ENCODE measurements at regions not wholly inside any gene's neighbourhood (a gene's known extent, or its start where the extent isn't known, plus 50 kb on each side); places are given as distances from the start of the nearest gene placed in this dataset.

GRCh38 chr6:90907931-90908655 is 321.2 kb upstream of the MAP3K7 start:
- TF ChIP-seq, protein P1, sequence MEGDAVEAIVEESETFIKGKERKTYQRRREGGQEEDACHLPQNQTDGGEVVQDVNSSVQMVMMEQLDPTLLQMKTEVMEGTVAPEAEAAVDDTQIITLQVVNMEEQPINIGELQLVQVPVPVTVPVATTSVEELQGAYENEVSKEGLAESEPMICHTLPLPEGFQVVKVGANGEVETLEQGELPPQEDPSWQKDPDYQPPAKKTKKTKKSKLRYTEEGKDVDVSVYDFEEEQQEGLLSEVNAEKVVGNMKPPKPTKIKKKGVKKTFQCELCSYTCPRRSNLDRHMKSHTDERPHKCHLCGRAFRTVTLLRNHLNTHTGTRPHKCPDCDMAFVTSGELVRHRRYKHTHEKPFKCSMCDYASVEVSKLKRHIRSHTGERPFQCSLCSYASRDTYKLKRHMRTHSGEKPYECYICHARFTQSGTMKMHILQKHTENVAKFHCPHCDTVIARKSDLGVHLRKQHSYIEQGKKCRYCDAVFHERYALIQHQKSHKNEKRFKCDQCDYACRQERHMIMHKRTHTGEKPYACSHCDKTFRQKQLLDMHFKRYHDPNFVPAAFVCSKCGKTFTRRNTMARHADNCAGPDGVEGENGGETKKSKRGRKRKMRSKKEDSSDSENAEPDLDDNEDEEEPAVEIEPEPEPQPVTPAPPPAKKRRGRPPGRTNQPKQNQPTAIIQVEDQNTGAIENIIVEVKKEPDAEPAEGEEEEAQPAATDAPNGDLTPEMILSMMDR (IDR thresholded peaks at IDR 0.05), result no peak
- no peak for TF ChIP-seq POLR2A (IDR thresholded peaks at IDR 0.05)
- H3K4me3 ChIP-seq (ENCODE audit: low read depth, poor library complexity, severe bottlenecking), result no peak overlapping the region
- no peak for DNase-seq (ENCODE audit: low spot score in 2 of 2)
- intact Hi-C loops (cut with DNase I; ENCODE audit: low total_unique reads), result no loop called here
- 48 to 55% methylated on average over 4 of the region's 4 CpGs for WGBS, 2 donors

GRCh38 chr6:90905351-90905750 is 318.5 kb upstream of the MAP3K7 start:
- intact Hi-C loops (cut with DNase I; ENCODE audit: low total_unique reads), result no loop called here
- no peak overlapping the region for H3K4me3 ChIP-seq (ENCODE audit: low read depth, poor library complexity, severe bottlenecking)
- TF ChIP-seq, protein P1 (IDR thresholded peaks at IDR 0.05), result no peak
- TF ChIP-seq POLR2A (IDR thresholded peaks at IDR 0.05), result no peak
- WGBS, 2 donors, result 50 to 56% methylated on average over 3 of the region's 3 CpGs
- no peak for DNase-seq (ENCODE audit: low spot score in 2 of 2)

- intact Hi-C loops (cut with DNase I; ENCODE audit: low total_unique reads), result no loop called here
- no peak for TF ChIP-seq POLR2A (IDR thresholded peaks at IDR 0.05)
- TF ChIP-seq, protein P1 (IDR thresholded peaks at IDR 0.05), result no peak
- no peak for DNase-seq (ENCODE audit: low spot score in 2 of 2)
- 85 to 95% methylated on average over 2 of the region's 2 CpGs for WGBS, 2 donors
- H3K4me3 ChIP-seq (ENCODE audit: low read depth, poor library complexity, severe bottlenecking), result no peak overlapping the region
Measured at GRCh38 chr6:90900034-90900433, 313.2 kb upstream of the MAP3K7 start.

GRCh38 chr6:90898763-90899162 is 311.9 kb upstream of the MAP3K7 start:
- intact Hi-C loops (cut with DNase I; ENCODE audit: low total_unique reads), result no loop called here
- no peak overlapping the region for H3K4me3 ChIP-seq (ENCODE audit: low read depth, poor library complexity, severe bottlenecking)
- no peak for DNase-seq (ENCODE audit: low spot score in 2 of 2)
- WGBS, 2 donors, result 88 to 97% methylated on average over 4 of the region's 4 CpGs
- TF ChIP-seq POLR2A (IDR thresholded peaks at IDR 0.05), result no peak
- TF ChIP-seq, protein P1 (IDR thresholded peaks at IDR 0.05), result no peak

GRCh38 chr6:90896075-90896547 is 309.2 kb upstream of the MAP3K7 start:
- no peak for DNase-seq (ENCODE audit: low spot score in 2 of 2)
- H3K4me3 ChIP-seq (ENCODE audit: low read depth, poor library complexity, severe bottlenecking), result no peak overlapping the region
- 56 to 60% methylated on average over 3 of the region's 3 CpGs for WGBS, 2 donors
- no peak for TF ChIP-seq POLR2A (IDR thresholded peaks at IDR 0.05)
- TF ChIP-seq, protein P1 (IDR thresholded peaks at IDR 0.05), result no peak
- intact Hi-C loops (cut with DNase I; ENCODE audit: low total_unique reads), result no loop called here
